GM21447 (cell line): ENCODE measurements at regions not wholly inside any gene's neighbourhood (a gene's known extent, or its start where the extent isn't known, plus 50 kb on each side); places are given as distances from the start of the nearest gene placed in this dataset.
A peak's percentile ranks its signal among the peaks of the same experiment; 100 is the strongest.
"Not testable (repeated sequence)": the region's sequence is repeated elsewhere in the genome, so short reads cannot be mapped to it uniquely, and the experiment has no call there.

Experiments
- ATAC-seq: cut with Tn5 transposase; IDR thresholded peaks from one replicate; pipeline ENCODE4 v1.9.1; 2021; ENCODE audit not compliant: unreplicated experiment

DNA sequence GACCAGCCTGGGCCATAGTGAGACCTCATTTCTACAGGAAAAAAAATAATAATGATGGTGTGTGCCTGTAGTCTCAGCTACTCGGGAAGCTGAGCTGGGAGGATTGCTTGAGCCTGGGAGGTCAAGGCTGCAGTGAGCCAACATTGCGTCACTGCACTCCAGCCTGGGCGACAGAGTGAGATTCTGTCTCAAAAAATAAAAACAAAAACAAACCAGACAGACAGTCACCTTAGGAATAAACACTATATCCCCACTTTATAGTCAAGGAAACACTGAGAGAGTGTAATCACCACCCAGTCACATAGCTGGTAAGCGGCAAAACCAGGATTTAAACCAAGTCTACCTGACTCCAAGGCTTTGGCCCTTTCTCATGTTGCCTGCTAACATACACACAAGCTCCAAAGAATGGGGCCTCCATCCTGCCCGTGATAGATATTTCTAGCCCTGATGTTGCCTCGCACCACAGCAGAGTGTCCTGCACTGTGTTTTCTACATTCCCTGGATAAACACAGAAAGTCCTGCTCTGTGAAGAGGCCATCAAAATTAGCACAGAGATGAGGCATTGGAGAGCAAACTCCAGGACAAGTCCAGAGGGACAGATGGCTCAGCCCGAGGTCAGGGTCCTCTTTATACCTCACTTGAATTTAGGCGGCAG lies 66.1 kb upstream of the SMURF2 start:
- no peak for ATAC-seq

DNA sequence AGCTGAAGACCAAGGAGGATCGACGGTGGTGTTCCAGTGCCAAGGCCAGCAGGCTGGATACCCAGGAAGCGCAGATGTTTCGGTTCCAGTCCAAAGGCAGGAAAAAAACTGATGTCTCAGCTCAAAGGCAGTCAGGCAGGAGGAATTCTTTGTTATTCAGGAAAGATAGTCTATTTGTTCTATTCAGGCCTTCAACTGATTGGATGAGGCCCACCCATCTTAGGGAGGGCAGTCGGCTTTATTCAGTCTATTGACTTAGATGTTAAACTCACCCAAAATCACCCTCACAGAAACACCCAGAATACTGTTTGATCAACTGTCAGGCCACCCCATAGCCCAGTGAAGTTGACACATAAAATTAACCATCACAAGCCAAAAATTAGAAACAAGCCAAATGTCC lies 63.9 kb upstream of the SMURF2 start:
- ATAC-seq = not testable (repeated sequence)

DNA sequence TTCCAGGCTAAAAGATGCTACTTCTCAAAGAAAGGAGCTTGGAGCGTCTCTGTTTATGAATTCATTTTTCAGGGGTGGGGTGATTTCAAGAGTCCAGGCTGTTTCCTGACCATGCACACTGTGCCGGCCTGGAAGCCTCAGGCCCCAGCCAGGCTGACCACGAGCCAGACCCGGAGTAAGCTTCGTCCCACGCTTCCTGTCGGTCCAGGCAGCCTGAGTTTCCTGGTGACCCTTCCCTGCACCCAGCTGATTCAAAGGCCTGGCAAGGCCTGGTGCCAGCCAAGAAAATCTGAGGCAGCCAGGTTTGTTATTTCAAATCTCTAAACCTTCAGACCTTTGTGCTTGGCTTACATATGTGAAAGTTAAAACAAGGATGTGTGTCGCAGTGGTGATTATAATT lies 62.1 kb upstream of the SMURF2 start:
- ATAC-seq = not testable (repeated sequence)

DNA sequence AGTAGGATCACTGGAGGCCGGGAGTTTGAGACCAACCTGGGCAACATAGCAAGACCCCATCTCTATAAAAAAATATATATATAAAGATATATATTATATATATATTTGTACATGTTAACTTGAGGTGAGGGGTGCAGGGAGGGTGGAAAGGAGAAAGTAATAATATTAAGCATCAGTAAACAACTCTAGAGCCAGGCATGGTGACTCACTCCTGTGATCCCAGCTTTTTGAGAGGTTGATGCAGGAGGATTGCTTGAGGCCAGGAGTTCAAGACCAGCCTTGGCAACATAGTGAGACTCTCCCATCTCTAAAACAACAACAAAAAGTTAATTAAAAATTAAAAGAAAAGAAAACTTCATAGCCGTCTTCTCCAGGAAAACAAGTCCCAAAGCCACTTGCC lies 61.7 kb upstream of the SMURF2 start:
- ATAC-seq = no peak

DNA sequence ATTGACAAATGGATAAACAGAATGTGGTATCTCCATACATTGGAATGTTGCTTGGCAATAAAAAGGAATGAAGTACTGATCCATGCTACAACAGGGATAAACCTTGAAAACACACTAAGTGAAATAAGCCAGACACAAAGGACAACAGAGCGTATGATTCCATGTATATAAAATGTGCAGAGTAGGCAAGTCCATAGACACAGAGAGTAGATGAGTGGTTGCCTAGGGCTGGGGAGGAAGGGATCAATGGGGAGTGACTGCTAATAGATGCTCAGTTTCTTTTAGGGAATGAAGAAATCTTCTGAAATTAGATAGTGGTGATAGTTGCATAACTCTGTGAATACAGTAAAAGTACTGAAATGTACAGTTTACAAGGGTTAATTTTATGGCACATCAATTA lies 59.4 kb upstream of the SMURF2 start:
- ATAC-seq = not testable (repeated sequence)

DNA sequence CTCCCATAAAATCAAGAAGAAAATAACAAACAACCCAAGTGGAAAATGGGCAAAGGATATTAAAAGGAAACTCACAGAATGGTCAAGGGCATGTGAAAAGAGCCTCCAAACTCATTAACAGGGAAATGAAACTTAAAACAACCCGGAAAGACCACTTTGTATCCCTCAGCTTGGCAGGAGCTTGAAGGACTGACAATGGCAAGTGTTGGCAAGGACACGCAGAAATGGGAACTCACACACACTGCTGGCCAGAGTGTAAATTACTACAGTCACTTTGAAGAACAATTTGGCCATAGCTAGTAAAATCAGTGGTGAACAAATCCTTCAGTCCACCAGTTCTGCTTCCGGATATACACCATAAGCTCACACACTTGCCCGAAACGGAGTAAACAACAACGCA lies 58.1 kb upstream of the SMURF2 start:
- ATAC-seq = not testable (repeated sequence)

DNA sequence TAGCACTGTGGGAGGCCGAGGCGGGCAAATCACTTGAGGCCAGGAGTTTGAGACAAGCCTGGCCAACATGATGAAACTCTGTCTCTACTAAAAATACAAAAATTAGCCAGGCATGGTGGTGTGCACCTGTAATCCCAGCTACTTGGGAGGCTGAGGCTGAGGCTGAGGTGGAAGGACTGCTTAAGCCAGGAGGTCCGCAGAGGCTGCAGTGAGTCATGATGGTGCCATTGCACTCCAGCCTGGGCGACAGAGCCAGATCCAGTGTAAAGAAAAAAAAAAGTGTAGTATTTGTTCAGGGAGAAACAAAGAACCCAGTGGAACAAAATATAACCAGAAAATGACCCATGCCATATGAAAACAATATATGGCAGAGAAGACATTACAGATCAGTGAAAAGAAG lies 57.4 kb upstream of the SMURF2 start:
- not testable (repeated sequence) for ATAC-seq

DNA sequence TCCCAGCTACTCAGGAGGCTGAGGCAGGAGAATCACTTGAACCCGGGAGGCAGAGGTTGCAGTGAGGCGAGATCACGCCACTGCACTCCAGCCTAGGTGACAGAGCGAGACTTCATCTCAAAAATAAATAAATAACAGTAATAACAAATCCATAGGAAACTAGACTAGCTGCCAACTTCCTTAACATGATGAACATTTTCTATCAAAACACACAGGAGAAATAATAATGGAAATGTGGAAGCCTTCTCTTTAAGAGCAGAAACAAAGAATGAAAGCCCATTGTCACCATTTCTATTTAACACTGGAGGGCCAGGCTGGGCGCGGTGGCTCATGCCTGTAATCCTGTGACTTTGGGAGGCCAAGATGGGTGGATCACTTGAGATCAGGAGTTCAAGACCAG lies 56.7 kb upstream of the SMURF2 start:
- not testable (repeated sequence) for ATAC-seq

DNA sequence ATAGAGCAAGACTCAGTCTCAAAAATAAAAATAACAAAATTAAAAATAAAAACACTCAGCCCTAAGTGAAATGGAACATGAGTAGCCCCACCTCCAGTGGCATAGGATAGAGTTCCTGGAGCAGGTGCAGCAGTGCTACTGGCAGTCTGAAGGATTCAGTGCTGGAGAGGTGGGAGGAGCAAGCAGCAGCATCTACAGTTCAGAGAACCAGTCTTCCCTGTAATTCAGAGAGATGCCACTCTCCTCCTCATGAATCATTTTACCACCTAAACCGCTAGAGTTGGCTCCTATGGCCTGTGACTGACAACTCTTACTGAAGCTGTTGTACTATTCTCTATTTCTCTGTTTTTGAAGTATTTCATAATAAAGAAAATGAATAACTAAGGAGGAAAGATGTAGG lies 56.0 kb upstream of the SMURF2 start:
- ATAC-seq = no peak

DNA sequence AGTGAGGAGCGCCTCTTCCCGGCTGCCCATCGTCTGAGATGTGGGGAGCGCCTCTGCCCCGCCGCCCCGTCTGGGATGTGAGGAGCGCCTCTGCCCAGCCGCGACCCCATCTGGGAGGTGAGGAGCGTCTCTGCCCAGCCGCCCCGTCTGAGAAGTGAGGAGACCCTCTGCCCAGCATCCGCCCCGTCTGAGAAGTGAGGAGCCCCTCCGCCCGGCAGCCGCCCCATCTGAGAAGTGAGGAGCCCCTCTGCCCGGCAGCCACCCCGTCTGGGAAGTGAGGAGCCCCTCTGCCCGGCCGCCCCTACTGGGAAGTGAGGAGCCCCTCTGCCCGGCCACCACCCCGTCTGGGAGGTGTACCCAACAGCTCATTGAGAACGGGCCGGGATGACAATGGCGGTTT lies 54.4 kb upstream of the SMURF2 start:
- ATAC-seq = not testable (repeated sequence)

DNA sequence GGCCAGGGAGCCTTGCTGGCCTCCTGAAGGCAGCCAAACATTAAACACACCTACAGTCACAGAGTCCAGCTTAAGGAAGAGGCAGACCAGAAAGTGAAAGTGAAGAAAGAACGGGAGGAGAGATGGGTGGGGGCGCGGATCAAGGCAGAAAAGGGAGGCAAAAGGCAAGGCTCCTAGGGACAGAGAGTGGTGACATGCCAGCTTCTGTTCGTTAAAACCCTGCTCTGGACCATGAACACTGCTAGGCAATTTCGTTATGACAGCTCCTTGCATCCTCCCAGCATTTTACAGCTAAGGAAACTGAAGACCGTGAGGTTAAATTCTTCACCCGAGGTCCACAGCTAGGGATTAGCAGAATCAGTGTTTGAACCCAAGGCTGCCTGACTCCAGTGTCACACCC lies 51.7 kb upstream of the SMURF2 start:
- not testable (repeated sequence) for ATAC-seq

DNA sequence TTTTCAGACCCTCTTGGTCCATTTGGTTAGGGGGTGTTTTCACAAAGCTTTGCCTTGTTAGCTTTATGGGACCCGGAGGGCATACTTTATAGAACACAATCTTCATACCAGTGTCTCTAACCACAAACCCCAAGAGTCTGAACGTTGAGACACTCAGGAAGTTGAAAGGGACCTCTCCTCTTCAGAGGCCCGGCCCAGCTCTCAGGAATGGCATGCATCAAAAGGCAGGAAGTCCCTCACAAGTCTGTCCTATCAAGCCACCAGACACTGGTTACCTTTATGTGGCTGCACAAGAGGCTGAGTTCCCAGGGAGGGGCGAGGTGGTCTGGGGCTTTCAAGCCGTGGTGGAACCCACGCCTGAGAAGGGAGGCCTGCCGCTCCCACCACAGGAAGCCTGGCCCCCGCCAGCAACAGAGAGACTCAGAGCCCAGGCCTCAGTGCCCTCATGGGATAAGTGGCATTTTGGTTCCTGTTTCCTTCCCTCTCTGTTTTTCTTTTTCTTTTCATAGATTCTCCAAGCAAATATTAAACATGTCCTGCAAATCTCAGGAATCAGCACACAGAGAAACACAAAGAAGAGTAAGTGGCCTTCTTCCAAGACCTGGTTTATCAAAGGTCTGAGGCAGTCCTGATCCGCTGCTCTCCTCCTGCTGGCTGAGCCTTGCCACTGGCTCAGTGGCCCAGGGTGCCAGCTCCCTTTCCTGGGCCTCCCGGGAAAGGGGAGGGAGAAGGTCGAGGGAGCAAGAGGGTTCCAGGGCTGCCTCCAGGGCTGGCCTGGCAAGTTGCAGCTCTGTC lies 50.6 kb upstream of the SMURF2 start:
- peak; percentile 74 for ATAC-seq
